LoVo (cell line): ENCODE measurements at regions not wholly inside any gene's neighbourhood (a gene's known extent, or its start where the extent isn't known, plus 50 kb on each side); places are given as distances from the start of the nearest gene placed in this dataset.
A peak's percentile ranks its signal among the peaks of the same experiment; 100 is the strongest.
"Not testable (repeated sequence)": the region's sequence is repeated elsewhere in the genome, so short reads cannot be mapped to it uniquely, and the experiment has no call there.

Experiments
- DNase-seq: peaks from one replicate; pipeline ENCODE4 v3.0.0-alpha.2; 2016; ENCODE audit warnings: low spot score

- peak; percentile 11 for DNase-seq
Measured at GRCh38 chr10:91088300-91089140, 131.9 kb upstream of the PCGF5 start.

DNA sequence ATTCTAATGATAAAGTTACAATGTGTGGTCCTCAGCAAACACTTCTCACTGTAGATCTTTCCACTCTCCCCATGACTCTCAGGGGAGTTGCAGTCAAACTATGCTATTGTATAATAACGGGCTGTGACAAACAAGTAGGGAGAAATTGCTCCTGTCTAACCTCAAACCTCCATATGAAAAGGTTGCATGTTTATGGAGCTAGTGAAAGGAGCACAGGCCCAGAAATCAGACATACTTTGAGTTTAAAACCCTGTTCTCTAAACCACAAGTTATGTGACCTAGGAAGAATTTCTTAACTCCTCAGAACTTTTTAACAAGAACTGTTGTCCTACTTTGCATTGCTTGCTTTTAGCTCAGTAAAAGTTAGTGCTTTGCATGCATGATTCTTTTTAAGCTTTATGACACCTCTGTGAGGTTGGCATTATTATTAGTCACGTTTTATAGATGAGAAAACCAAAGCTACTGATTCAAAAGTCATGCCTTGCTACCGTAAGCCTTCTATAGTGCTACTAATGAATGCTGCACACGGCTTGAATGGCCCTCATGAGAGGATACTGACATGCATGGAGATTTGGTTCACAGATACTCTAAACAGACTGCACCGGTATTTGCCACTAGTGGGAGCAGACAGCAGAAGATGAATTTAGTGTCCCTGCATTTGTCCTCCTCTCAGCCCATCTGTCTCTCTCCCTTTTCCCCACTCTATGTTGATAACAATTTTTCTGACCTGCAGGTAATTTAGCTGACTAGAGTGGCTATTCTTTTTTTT is 129.5 kb upstream of the PCGF5 start:
- no peak for DNase-seq

DNA sequence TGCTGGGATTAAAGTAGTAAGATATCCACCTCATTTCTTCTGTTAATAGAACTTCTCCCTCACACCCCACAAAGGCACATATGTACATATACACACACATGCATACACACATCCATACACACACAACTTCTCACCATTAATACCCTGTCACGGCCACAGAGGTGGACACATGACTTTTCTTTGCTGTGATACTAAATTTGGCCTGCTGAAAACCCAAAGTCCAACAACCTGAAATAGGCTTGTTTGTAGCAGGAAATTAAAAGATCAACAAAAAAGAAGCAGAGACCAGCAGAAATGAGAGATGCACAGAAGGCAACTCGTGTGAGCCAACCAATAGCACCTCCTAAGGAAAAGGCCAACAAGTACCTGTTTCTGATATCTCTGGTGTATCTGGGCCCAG is 128.7 kb upstream of the PCGF5 start:
- no peak for DNase-seq

GRCh38 chr10:91096274-91096673 is 124.2 kb upstream of the PCGF5 start:
- DNase-seq: no peak

DNA sequence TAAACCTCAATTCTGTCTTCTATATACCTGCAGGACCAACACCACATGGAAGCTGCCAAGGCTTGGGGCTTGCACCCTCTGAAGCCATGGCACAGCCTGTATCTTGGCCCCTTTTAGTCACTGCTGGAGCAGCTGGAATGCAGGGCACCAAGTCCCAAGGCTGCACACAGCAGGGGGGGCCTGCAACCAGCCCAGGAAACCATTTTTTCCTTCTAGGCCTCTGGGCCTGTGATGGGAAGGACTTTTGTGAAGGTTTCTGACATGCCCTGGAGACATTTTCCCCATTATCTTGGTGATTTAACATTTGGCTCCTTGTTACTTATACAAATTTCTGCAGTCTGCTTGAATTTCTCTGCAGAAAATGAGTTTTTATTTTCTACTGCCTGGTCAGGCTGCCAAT is 123.2 kb upstream of the PCGF5 start:
- no peak for DNase-seq

- DNase-seq: not testable (repeated sequence)
Measured at GRCh38 chr10:91098021-91098420, 122.4 kb upstream of the PCGF5 start.

DNA sequence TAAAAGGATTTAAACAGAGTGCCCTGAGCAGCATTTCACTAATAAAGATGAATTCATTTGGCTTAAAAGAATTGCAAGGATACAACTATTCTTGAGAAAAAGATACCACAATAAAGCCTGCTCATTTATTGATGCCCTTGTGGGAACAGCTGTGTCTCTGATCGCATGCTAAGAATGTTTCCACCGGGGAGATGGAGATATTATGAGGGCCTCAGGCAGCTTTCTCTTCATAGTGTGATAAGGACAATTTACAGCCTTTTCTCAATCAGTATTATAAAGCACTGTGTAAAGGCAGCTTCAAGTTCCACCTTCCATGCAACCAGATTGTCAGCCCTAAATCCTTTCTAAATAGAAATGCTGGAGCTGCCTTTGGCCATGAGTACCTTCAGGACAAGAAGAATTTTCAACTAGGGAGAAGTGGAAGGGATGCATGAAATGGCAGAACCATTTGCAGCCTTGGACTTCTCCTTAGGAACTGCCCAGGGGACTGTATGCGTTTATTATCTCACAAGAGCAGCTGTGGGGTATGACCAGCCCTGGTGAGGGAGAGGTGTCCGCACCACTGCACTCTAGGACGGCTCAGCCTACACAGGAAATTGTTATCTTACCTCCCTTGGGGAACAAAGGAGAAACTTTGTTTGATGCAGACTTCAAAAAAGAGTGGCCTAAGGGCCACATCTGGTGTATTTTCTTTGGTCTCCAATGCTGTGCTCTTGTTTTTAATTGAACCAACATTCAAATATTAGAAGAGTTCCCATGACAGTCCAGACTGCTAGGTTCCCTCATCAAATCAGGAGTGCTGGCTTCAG is 116.9 kb upstream of the PCGF5 start:
- DNase-seq: no peak

DNA sequence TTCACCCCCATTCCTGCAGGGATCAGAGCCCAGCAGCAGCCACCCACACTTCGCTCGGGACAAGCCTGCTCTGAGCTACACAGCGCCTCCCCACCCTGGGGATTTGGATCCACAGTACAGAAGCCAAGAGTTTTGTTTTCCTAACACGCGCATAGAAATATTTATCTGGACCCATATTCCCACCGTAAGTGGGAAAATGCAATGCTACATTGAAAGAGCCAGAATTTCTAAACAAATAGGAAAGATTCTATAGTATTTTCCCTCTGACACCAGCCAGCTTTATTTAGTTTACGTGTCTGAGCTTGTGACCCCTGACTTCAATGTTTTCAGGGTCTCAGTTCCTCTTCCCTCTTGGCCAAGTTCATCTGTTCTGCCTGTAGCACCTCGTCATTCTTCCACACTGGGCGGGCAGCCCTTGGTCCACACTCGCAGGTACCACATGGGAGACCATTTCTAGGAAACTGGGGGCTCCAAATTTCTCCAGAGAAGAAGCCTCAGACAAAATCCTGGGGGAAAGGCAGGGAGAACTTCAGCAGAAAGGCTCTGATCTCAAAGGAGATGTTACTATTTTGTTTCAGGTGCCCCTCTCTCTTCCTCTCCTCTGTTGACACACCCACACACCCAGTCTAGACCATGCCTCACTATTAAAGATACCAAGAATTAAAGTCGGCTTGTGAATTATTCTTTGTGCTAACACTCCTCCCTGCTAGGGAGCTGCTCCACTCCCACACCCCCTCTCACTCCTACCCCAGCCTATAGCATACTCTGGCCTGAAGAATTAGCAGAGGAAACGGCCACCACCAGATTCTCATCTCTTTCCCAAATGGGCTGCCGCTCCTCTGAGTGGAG is 116.0 kb upstream of the PCGF5 start:
- no peak for DNase-seq

DNA sequence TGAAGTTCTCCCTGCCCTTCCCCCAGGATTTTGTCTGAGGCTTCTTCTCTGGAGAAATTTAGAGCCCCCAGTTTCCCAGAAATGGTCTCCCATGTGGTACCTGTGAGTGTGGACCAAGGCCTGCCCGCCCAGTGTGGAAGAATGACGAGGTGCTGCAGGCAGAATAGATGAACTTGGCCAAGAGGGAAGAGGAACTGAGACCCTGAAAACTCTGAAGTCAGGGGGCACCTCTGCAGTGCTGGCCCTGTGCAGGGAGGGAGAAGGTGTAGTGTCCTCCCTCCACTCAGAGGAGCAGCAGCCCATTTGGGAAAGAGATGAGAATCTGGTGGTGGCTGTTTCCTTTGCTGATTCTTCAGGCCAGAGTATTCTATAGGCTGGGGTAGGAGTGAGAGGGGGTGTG is 115.2 kb upstream of the PCGF5 start:
- DNase-seq: no peak

- DNase-seq: no peak
Measured at GRCh38 chr10:91108820-91109219, 111.6 kb upstream of the PCGF5 start.

GRCh38 chr10:91111060-91111459 is 109.4 kb upstream of the PCGF5 start:
- no peak for DNase-seq

DNA sequence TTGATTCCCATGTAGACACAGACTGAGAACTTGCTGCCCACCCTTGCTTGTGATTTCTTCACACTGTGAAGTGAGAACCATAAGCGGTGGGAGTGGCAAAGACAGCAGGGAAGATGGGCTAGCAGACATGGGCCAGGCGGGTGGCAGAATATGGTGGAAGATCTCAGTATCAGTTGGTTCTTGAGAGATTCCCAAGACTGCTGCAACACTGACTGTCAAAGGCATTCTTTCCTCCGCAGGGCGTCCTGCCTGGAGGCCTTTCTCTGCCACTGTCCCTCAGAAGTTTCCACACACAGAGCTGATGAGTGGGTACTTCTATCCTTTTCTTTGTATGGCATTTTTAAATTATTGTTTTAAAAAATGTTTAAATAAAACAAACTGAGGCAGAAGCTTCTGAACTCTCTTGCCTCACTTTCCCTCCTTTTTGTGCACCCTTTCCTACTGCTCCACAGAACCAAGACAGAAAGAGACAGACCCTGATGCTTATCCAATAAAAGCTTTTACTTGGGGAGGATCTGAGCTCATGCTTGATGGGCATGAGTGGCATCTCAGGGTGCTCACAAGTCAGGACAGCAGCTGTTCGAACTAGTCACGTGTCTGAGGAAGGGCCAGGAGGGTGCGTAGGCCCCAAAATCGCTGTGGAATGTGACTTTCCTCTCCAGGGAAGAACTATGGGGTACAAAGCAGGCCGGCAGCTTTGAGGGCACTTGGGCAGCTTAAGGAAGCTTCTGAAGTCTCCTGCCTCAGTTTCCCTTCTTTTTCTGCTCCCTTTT is 104.7 kb upstream of the PCGF5 start:
- DNase-seq: no peak

GRCh38 chr10:91117505-91117904 is 103.0 kb upstream of the PCGF5 start:
- no peak for DNase-seq

DNA sequence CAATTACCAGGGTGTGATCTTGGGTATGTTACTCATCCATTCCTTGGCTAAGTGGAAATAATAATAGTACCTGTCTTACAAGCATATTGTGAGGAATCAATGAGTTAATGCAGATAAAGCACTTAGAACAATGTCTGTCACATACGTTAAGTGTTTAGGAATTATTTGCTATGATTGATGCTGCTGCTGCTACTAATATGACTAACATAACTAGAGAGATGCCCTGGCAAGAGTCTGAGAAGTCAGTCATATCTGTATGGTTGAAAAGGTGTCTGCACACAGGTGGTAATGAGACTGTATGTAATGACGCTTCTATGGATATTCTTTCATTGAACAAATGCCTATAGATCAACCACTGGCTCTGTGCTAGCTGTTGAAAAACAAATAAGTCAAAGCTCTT is 100.1 kb upstream of the PCGF5 start:
- DNase-seq: no peak

DNA sequence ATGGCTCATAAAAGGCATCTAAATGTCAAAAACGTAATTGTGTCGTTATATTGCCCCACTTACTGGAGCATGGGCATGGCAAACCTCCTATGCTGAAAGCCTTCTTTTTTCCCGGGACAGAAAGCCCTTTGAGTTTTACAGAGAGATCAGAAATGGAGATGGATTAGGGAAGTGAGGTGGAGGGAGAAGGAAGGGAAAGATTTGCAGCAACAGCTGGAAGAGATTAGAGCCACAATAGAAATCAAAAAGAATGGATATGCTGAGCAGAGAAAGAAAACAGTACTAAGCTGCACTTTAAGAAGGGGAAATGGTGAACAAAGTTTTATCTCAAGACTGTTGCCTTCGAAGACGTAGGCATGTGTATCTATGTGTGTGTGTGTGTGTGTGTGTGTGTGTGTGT is 97.2 kb upstream of the PCGF5 start:
- DNase-seq: no peak

DNA sequence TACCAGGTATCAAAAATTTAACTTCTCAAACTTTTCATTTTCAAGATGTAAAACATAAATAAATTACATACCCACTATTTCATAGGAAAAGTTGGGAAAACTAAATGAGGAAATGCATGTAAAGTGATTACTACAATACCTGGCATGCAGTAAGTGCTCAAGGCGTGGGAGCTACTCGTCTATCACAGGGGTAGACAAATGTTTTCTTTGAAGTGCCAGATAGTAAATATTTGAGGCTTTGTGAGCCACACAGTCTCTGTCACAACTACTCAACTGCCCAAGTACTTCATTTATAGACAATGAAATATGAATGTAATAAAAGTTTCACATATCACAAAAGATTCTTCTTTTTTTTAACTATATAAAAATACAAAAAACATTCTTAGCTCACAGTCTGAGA is 96.4 kb upstream of the PCGF5 start:
- DNase-seq: peak; percentile 30

- no peak for DNase-seq
Measured at GRCh38 chr10:91126471-91126870, 94.0 kb upstream of the PCGF5 start.

DNA sequence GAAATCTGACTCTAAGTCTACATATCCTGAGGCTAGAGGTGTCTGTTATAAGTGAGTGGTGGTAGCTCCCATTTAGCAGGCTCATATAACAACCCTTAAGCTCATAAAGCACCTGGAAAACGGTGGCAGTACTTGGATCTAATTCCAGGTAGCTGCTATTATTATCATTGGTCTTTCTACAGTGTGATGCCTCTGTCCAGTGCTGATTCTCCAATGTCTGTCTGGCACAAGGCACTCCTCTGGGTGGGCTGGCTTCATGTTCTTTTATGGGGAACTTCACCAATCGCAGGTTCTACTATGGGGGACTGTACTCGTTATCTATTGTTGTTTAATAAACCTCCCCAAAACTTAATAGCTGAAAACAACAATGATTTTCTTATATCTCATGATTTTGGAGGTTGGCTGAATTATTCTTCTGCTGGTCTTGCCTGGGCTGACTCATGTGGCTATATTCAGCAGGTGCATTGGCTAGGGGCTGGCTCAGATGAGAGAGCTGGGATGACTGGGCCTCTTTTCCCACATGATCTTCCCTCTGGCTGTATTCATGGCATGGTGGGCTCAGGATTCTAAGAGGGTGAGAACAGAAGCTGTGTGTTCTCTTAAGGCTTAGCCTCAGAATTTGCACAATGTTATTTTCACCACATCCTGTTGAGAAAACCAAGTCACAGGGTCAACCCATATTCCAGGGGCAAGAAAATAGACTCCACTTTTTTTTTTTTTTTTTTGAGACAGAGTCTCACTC is 93.0 kb upstream of the PCGF5 start:
- no peak for DNase-seq

- DNase-seq: no peak
Measured at GRCh38 chr10:91135113-91135512, 85.3 kb upstream of the PCGF5 start.

- DNase-seq: no peak
Measured at GRCh38 chr10:91137011-91137643, 83.3 kb upstream of the PCGF5 start.
